ENCODE measurements at regions not wholly inside any gene's neighbourhood (a gene's known extent, or its start where the extent isn't known, plus 50 kb on each side); places are given as distances from the start of the nearest gene placed in this dataset.

DNA sequence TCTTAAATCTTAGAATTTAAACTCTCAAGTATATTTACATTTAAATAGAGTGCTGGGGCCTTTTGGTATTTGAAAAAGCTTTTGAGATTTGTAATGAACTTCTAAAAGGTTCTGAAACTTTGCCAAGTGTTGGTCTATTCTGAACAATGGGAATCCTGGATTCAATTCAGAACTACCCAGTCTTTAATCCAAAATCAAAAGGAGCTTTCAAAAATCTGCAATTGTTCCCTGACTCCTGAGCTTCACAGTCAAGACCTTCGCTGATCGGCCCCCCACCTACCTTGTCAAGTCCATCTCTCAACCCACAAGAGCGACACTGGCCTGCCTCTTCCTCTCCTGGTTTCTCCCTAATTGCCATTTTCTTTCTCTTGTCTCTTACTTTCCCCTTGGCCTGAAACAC, 666.1 kb upstream of the BOD1L1 start:
- Mint-ChIP-seq H3K4me3 (ENCODE audit: unreplicated experiment) (no peak overlapping the region), H3K36me3 (ENCODE audit: low read depth, unreplicated experiment) (no peaks in the 10 kb centered on the region)
- TF ChIP-seq, protein P1, sequence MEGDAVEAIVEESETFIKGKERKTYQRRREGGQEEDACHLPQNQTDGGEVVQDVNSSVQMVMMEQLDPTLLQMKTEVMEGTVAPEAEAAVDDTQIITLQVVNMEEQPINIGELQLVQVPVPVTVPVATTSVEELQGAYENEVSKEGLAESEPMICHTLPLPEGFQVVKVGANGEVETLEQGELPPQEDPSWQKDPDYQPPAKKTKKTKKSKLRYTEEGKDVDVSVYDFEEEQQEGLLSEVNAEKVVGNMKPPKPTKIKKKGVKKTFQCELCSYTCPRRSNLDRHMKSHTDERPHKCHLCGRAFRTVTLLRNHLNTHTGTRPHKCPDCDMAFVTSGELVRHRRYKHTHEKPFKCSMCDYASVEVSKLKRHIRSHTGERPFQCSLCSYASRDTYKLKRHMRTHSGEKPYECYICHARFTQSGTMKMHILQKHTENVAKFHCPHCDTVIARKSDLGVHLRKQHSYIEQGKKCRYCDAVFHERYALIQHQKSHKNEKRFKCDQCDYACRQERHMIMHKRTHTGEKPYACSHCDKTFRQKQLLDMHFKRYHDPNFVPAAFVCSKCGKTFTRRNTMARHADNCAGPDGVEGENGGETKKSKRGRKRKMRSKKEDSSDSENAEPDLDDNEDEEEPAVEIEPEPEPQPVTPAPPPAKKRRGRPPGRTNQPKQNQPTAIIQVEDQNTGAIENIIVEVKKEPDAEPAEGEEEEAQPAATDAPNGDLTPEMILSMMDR (IDR thresholded peaks at IDR 0.05; ENCODE audit: unreplicated experiment): no peak

DNA sequence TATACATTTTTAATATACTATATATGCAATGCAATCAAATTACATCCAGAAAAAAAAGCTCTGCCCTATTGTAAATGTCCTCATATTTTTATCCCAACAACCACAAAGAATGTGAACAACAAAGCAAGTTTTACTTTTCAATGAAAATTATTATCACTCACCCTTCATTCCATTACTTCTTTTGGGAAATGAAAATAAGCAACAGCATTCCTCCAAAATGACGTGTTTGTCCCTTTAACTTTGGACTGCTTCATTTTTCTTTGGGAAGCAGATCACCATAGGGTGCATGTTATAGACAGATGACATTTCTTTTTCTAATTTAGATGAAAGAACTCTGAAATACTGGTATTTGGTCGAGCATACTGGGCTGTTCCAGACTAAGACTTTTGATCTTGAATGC, 667.1 kb upstream of the BOD1L1 start:
- Mint-ChIP-seq H3K27ac (ENCODE audit: unreplicated experiment) (no peak overlapping the region), H3K4me3 (ENCODE audit: unreplicated experiment) (no peak overlapping the region), H3K36me3 (ENCODE audit: low read depth, unreplicated experiment) (no peaks in the 10 kb centered on the region), H3K4me1 (ENCODE audit: unreplicated experiment) (no peaks in the 10 kb centered on the region), H3K9me3 (ENCODE audit: unreplicated experiment) (no peaks in the 10 kb centered on the region), H3K27me3 (ENCODE audit: unreplicated experiment) (no peaks in the 10 kb centered on the region)
- TF ChIP-seq, protein P1 (IDR thresholded peaks at IDR 0.05; ENCODE audit: unreplicated experiment): no peak
- no peak for DNase-seq (ENCODE audit: low spot score)

More for the DNA sequence above, 666.1 kb upstream of the BOD1L1 start:
- H3K9me3 Mint-ChIP-seq (ENCODE audit: unreplicated experiment): no peaks in the 10 kb centered on the region
- H3K27ac Mint-ChIP-seq (ENCODE audit: unreplicated experiment): no peak overlapping the region
- no peaks in the 10 kb centered on the region for H3K27me3 Mint-ChIP-seq (ENCODE audit: unreplicated experiment)
- no peak for DNase-seq (ENCODE audit: low spot score)
- H3K4me1 Mint-ChIP-seq (ENCODE audit: unreplicated experiment): no peaks in the 10 kb centered on the region

DNA sequence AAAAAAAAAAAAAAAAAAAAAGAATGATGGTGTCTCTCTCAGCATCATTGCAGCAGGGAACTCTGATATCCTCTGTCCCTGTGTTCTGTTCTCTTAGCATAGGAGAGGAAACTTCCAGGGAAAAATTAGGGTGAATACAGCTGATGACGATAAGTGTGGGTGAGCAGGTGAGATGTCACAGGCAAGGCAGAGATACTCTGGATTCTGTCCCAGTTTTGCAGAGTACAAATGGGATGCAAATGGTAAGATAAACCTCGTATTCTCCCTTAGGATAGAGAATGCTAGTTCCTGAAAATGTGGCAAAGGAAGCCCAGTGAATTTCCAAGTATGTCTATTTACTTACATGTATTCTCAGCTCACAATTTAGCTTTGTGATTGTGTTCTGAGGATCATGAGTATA, 671.6 kb upstream of the BOD1L1 start:
- no peaks in the 10 kb centered on the region for H3K27me3 Mint-ChIP-seq (ENCODE audit: unreplicated experiment)
- H3K27ac Mint-ChIP-seq (ENCODE audit: unreplicated experiment): no peak overlapping the region
- H3K4me3 Mint-ChIP-seq (ENCODE audit: unreplicated experiment): no peak overlapping the region
- H3K4me1 Mint-ChIP-seq (ENCODE audit: unreplicated experiment): no peaks in the 10 kb centered on the region
- TF ChIP-seq, protein P1 (IDR thresholded peaks at IDR 0.05; ENCODE audit: unreplicated experiment): no peak
- H3K36me3 Mint-ChIP-seq (ENCODE audit: low read depth, unreplicated experiment): no peaks in the 10 kb centered on the region
- no peaks in the 10 kb centered on the region for H3K9me3 Mint-ChIP-seq (ENCODE audit: unreplicated experiment)
- no peak for DNase-seq (ENCODE audit: low spot score)

DNA sequence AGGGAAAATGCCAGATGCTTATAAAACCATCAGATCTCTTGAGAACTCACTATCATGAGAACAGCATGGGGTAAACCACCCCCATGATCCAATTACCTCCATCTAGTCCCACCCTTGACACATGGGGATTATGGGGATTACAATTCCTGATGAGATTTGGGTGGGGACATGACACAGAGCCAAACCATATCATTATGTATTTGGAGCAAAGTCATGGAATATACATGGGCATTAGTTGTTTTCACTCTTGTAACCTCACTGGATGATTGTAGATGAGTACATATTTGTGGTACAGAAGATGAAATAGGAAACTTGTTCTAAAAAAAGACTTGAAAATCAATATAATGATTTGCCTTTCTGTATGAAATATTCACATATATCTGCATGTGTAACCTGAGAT, 674.5 kb upstream of the BOD1L1 start:
- Mint-ChIP-seq H3K36me3 (ENCODE audit: low read depth, unreplicated experiment) (no peaks in the 10 kb centered on the region), H3K4me1 (ENCODE audit: unreplicated experiment) (peaks cover 4% of the 10 kb centered on the region), H3K27me3 (ENCODE audit: unreplicated experiment) (no peaks in the 10 kb centered on the region), H3K4me3 (ENCODE audit: unreplicated experiment) (no peak overlapping the region), H3K9me3 (ENCODE audit: unreplicated experiment) (no peaks in the 10 kb centered on the region), H3K27ac (ENCODE audit: unreplicated experiment) (no peak overlapping the region)
- DNase-seq (ENCODE audit: low spot score): no peak
- TF ChIP-seq, protein P1 (IDR thresholded peaks at IDR 0.05; ENCODE audit: unreplicated experiment): no peak

DNA sequence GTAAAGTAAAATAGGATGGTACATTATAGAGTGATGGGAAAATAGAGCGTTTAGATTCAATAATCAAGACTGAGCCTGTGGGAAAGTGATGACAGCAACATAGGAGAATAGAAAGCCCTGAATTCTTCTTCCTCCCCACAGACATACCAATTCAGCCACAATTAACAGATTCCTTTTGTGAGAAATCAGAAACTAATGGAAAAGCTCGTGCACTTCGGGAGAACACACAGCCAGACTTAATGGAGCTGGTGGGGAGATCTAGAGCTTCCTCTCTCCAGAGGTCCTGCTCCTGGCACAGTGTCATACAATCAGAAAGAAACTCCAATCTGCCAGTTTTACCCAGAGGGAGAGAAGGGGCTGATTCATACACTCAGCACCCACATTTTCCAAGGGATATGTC, 676.3 kb upstream of the BOD1L1 start:
- Mint-ChIP-seq H3K4me1 (ENCODE audit: unreplicated experiment) (peaks cover 4% of the 10 kb centered on the region), H3K9me3 (ENCODE audit: unreplicated experiment) (no peaks in the 10 kb centered on the region), H3K36me3 (ENCODE audit: low read depth, unreplicated experiment) (no peaks in the 10 kb centered on the region), H3K4me3 (ENCODE audit: unreplicated experiment) (no peak overlapping the region), H3K27ac (ENCODE audit: unreplicated experiment) (no peak overlapping the region), H3K27me3 (ENCODE audit: unreplicated experiment) (no peaks in the 10 kb centered on the region)
- TF ChIP-seq, protein P1 (IDR thresholded peaks at IDR 0.05; ENCODE audit: unreplicated experiment): no peak
- DNase-seq (ENCODE audit: low spot score): no peak
